Activated T-helper 2 cell treated with anti-CD3 and anti-CD28 coated beads, Interferon-gamma antibody, Interleukin-2, Interleukin-4, amounts not matched to agents 10 μg/mL and 5 μg/mL and 100 μg/mL, durations not matched to agents 14 hours and 24 hours and 36 hours (primary cell): ENCODE measurements at regions not wholly inside any gene's neighbourhood (a gene's known extent, or its start where the extent isn't known, plus 50 kb on each side); places are given as distances from the start of the nearest gene placed in this dataset.

ENCODE experiments used
- DNase-seq: peaks from one replicate; pipeline ENCODE4 v3.0.0; 2021; ENCODE audit warnings: low spot score
- H3K27ac Mint-ChIP-seq: one replicate; pipeline ENCODE4 v1.8.0; 2021; ENCODE audit warnings: mixed read lengths
- H3K27me3 Mint-ChIP-seq: one replicate; pipeline ENCODE4 v1.8.0; 2021; ENCODE audit warnings: low read depth, mixed read lengths
- H3K36me3 Mint-ChIP-seq: one replicate; pipeline ENCODE4 v1.8.0; 2021; ENCODE audit warnings: low read depth, mixed read lengths
- H3K4me1 Mint-ChIP-seq: one replicate; pipeline ENCODE4 v1.8.0; 2021; ENCODE audit warnings: low read depth, mixed read lengths
- H3K4me3 Mint-ChIP-seq: one replicate; pipeline ENCODE4 v1.8.0; 2021; ENCODE audit warnings: low read depth, mild to moderate bottlenecking, moderate library complexity, mixed read lengths
- H3K9me3 Mint-ChIP-seq: one replicate; pipeline ENCODE4 v1.8.0; 2021; ENCODE audit warnings: mixed read lengths
- intact Hi-C: fragments of 100-400 bp; cut with micrococcal nuclease; formaldehyde crosslinking; loops from one replicate; pipeline ENCODE4 v1.15.1; 2023

GRCh38 chr10:131694168-131694780, 206.5 kb upstream of the PPP2R2D start:
- intact Hi-C loops, result no loop called here
- H3K27ac Mint-ChIP-seq, result no peak overlapping the region
- no peaks in the 10 kb centered on the region for H3K27me3 Mint-ChIP-seq
- H3K4me3 Mint-ChIP-seq, result no peak overlapping the region
- no peaks in the 10 kb centered on the region for H3K4me1 Mint-ChIP-seq
- no peaks in the 10 kb centered on the region for H3K36me3 Mint-ChIP-seq
- no peaks in the 10 kb centered on the region for H3K9me3 Mint-ChIP-seq
- DNase-seq, result no peak

- H3K36me3 Mint-ChIP-seq, result no peaks in the 10 kb centered on the region
- intact Hi-C loops, result no loop called here
- no peak overlapping the region for H3K27ac Mint-ChIP-seq
- no peaks in the 10 kb centered on the region for H3K27me3 Mint-ChIP-seq
- H3K4me3 Mint-ChIP-seq, result no peak overlapping the region
- no peaks in the 10 kb centered on the region for H3K9me3 Mint-ChIP-seq
- H3K4me1 Mint-ChIP-seq, result no peaks in the 10 kb centered on the region
- DNase-seq, result no peak
Measured at GRCh38 chr10:131694781-131695495, 205.9 kb upstream of the PPP2R2D start.

GRCh38 chr10:131695496-131696165, 205.2 kb upstream of the PPP2R2D start:
- Mint-ChIP-seq H3K4me1 (no peaks in the 10 kb centered on the region), H3K4me3 (no peak overlapping the region), H3K27me3 (no peaks in the 10 kb centered on the region), H3K36me3 (no peaks in the 10 kb centered on the region), H3K9me3 (no peaks in the 10 kb centered on the region), H3K27ac (no peak overlapping the region)
- intact Hi-C loops, result no loop called here
- no peak for DNase-seq

- Mint-ChIP-seq H3K4me1 (no peaks in the 10 kb centered on the region), H3K27ac (no peak overlapping the region), H3K9me3 (no peaks in the 10 kb centered on the region), H3K4me3 (no peak overlapping the region), H3K27me3 (no peaks in the 10 kb centered on the region), H3K36me3 (no peaks in the 10 kb centered on the region)
- no peak for DNase-seq
- intact Hi-C loops, result no loop called here
Measured at GRCh38 chr10:131697476-131698128, 203.2 kb upstream of the PPP2R2D start.

GRCh38 chr10:131698232-131698631, 202.6 kb upstream of the PPP2R2D start:
- Mint-ChIP-seq H3K36me3 (no peaks in the 10 kb centered on the region), H3K4me1 (no peaks in the 10 kb centered on the region), H3K27me3 (no peaks in the 10 kb centered on the region), H3K27ac (no peak overlapping the region), H3K4me3 (no peak overlapping the region), H3K9me3 (no peaks in the 10 kb centered on the region)
- no peak for DNase-seq
- intact Hi-C loops, result no loop called here

- intact Hi-C loops, result no loop called here
Measured at GRCh38 chr10:131698986-131699385, 201.8 kb upstream of the PPP2R2D start.

GRCh38 chr10:131700032-131700431, 200.8 kb upstream of the PPP2R2D start:
- no peaks in the 10 kb centered on the region for H3K27me3 Mint-ChIP-seq
- no peaks in the 10 kb centered on the region for H3K36me3 Mint-ChIP-seq
- no peak for DNase-seq
- no peak overlapping the region for H3K4me3 Mint-ChIP-seq
- H3K9me3 Mint-ChIP-seq, result no peaks in the 10 kb centered on the region
- intact Hi-C loops, result no loop called here
- no peaks in the 10 kb centered on the region for H3K4me1 Mint-ChIP-seq
- no peak overlapping the region for H3K27ac Mint-ChIP-seq

More at GRCh38 chr10:131698986-131699385, 201.8 kb upstream of the PPP2R2D start:
- Mint-ChIP-seq H3K27me3 (no peaks in the 10 kb centered on the region), H3K9me3 (no peaks in the 10 kb centered on the region), H3K36me3 (no peaks in the 10 kb centered on the region), H3K27ac (no peak overlapping the region), H3K4me1 (no peaks in the 10 kb centered on the region), H3K4me3 (no peak overlapping the region)
- DNase-seq, result no peak

GRCh38 chr10:131700506-131700905, 200.3 kb upstream of the PPP2R2D start:
- no peak overlapping the region for H3K27ac Mint-ChIP-seq
- no peaks in the 10 kb centered on the region for H3K27me3 Mint-ChIP-seq
- intact Hi-C loops, result no loop called here
- no peaks in the 10 kb centered on the region for H3K4me1 Mint-ChIP-seq
- H3K36me3 Mint-ChIP-seq, result no peaks in the 10 kb centered on the region
- H3K9me3 Mint-ChIP-seq, result no peaks in the 10 kb centered on the region
- DNase-seq, result no peak
- H3K4me3 Mint-ChIP-seq, result no peak overlapping the region

- Mint-ChIP-seq H3K27me3 (no peaks in the 10 kb centered on the region), H3K36me3 (no peaks in the 10 kb centered on the region), H3K27ac (no peak overlapping the region), H3K4me3 (no peak overlapping the region), H3K4me1 (no peaks in the 10 kb centered on the region), H3K9me3 (no peaks in the 10 kb centered on the region)
- intact Hi-C loops, result no loop called here
- no peak for DNase-seq
Measured at GRCh38 chr10:131701131-131701947, 199.5 kb upstream of the PPP2R2D start.

GRCh38 chr10:131702531-131703356, 198.1 kb upstream of the PPP2R2D start:
- H3K9me3 Mint-ChIP-seq, result peaks cover 13% of the 10 kb centered on the region
- H3K4me3 Mint-ChIP-seq, result no peak overlapping the region
- H3K27ac Mint-ChIP-seq, result no peak overlapping the region
- H3K27me3 Mint-ChIP-seq, result no peaks in the 10 kb centered on the region
- no peak for DNase-seq
- no peaks in the 10 kb centered on the region for H3K36me3 Mint-ChIP-seq
- no peaks in the 10 kb centered on the region for H3K4me1 Mint-ChIP-seq
- intact Hi-C loops, result no loop called here

- intact Hi-C loops, result no loop called here
- Mint-ChIP-seq H3K36me3 (no peaks in the 10 kb centered on the region), H3K27me3 (no peaks in the 10 kb centered on the region), H3K4me1 (no peaks in the 10 kb centered on the region), H3K4me3 (no peak overlapping the region), H3K27ac (no peak overlapping the region), H3K9me3 (peaks cover 13% of the 10 kb centered on the region)
- no peak for DNase-seq
Measured at GRCh38 chr10:131703541-131703940, 197.3 kb upstream of the PPP2R2D start.

GRCh38 chr10:131703941-131704340, 196.9 kb upstream of the PPP2R2D start:
- Mint-ChIP-seq H3K4me1 (no peaks in the 10 kb centered on the region), H3K9me3 (peaks cover 13% of the 10 kb centered on the region), H3K36me3 (no peaks in the 10 kb centered on the region), H3K27ac (no peak overlapping the region), H3K4me3 (no peak overlapping the region), H3K27me3 (no peaks in the 10 kb centered on the region)
- DNase-seq, result no peak
- intact Hi-C loops, result no loop called here
